GM21576 (cell line): ENCODE measurements at regions not wholly inside any gene's neighbourhood (a gene's known extent, or its start where the extent isn't known, plus 50 kb on each side); places are given as distances from the start of the nearest gene placed in this dataset.
"Not testable (repeated sequence)": the region's sequence is repeated elsewhere in the genome, so short reads cannot be mapped to it uniquely, and the experiment has no call there.

Source experiments
- ATAC-seq: cut with Tn5 transposase; IDR thresholded peaks from one replicate; pipeline ENCODE4 v1.9.1; 2021; ENCODE audit warnings: mild to moderate bottlenecking, moderate library complexity; ENCODE audit not compliant: unreplicated experiment

GRCh38 chr2:8120506-8120860, 561.4 kb upstream of the ID2 start:
- no peak for ATAC-seq

GRCh38 chr2:8121022-8121825, 560.6 kb upstream of the ID2 start:
- ATAC-seq: no peak

- no peak for ATAC-seq
Observed at GRCh38 chr2:8121826-8122513, 559.9 kb upstream of the ID2 start.

GRCh38 chr2:8122520-8122919, 559.3 kb upstream of the ID2 start:
- no peak for ATAC-seq

GRCh38 chr2:8123464-8123863, 558.4 kb upstream of the ID2 start:
- no peak for ATAC-seq

GRCh38 chr2:8125741-8126711, 555.8 kb upstream of the ID2 start:
- ATAC-seq: no peak

- ATAC-seq: no peak
Observed at GRCh38 chr2:8126783-8127182, 555.1 kb upstream of the ID2 start.

- ATAC-seq: not testable (repeated sequence)
Observed at GRCh38 chr2:8131423-8131822, 550.4 kb upstream of the ID2 start.

- no peak for ATAC-seq
Observed at GRCh38 chr2:8132351-8132831, 549.5 kb upstream of the ID2 start.

GRCh38 chr2:8132879-8133278, 549.0 kb upstream of the ID2 start:
- no peak for ATAC-seq

- no peak for ATAC-seq
Observed at GRCh38 chr2:8133363-8133762, 548.5 kb upstream of the ID2 start.

GRCh38 chr2:8133913-8134472, 547.9 kb upstream of the ID2 start:
- no peak for ATAC-seq

GRCh38 chr2:8134473-8134932, 547.4 kb upstream of the ID2 start:
- no peak for ATAC-seq

GRCh38 chr2:8134985-8135682, 546.7 kb upstream of the ID2 start:
- ATAC-seq: no peak

GRCh38 chr2:8137801-8138200, 544.1 kb upstream of the ID2 start:
- no peak for ATAC-seq

GRCh38 chr2:8138525-8138922, 543.3 kb upstream of the ID2 start:
- no peak for ATAC-seq

- ATAC-seq: no peak
Observed at GRCh38 chr2:8138923-8139667, 542.8 kb upstream of the ID2 start.

- no peak for ATAC-seq
Observed at GRCh38 chr2:8139668-8140200, 542.1 kb upstream of the ID2 start.

- no peak for ATAC-seq
Observed at GRCh38 chr2:8141079-8141707, 540.7 kb upstream of the ID2 start.
